NCI-H748 (cell line): ENCODE measurements at regions not wholly inside any gene's neighbourhood (a gene's known extent, or its start where the extent isn't known, plus 50 kb on each side); places are given as distances from the start of the nearest gene placed in this dataset.

Experiments
- DNase-seq: peaks from one replicate; lab custom pipeline; 2025; ENCODE audit not compliant: unreplicated experiment; lab: John Stamatoyannopoulos, UW

DNA sequence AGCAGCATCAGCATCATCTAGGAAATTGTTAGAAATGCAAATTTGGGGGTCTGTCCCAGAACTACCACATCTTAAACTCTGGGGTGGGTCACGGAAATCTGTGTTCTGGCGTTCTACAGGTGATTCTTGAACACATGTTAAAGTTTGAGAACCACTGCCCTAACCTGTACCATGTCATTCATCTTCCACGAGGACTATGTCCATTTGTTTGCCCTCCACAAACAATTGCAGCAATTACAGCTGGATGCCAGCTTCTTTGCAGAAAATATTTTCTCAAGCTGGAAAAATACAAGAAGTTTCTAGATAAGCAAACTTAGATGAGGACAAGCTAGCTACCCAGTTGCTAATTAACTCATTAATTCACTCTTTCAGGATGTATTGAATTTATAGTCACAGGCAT is 54.1 kb downstream of the MAFB start:
- DNase-seq: peak; percentile 7

DNA sequence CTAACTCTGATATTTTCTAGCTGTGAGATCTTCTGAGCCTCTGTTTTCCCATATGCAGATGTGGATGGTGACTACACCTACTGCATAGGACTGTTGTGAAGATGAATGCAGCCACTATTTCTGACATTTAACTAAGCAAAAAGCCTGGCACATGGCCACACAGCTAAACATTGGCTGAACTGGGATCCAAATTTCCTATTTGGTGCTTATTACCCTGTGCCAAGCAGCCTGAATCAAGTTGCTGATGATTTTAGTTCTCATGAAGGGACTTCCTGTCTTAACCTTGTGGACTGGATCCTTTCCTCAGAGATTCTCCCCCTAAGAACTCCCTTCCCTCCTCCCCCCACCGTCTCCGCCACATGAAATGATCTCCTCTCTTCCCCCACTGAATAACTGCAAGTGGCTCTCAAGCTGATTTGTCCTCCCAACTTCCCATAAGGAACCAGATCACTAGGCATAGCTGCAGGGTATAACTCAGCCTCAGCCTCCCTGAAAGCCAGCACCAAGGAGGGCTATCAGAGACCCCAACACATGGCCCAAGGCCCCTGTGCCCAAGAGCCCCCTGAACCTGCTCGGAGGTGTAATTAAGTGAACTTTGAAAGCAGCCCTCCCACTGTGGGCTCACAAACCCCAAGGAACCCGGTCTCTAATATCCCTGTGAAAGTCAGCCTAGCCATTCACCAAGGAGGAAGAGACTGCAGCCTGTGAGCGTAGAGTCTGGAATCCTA is 55.7 kb downstream of the MAFB start:
- peak; percentile 32 for DNase-seq

DNA sequence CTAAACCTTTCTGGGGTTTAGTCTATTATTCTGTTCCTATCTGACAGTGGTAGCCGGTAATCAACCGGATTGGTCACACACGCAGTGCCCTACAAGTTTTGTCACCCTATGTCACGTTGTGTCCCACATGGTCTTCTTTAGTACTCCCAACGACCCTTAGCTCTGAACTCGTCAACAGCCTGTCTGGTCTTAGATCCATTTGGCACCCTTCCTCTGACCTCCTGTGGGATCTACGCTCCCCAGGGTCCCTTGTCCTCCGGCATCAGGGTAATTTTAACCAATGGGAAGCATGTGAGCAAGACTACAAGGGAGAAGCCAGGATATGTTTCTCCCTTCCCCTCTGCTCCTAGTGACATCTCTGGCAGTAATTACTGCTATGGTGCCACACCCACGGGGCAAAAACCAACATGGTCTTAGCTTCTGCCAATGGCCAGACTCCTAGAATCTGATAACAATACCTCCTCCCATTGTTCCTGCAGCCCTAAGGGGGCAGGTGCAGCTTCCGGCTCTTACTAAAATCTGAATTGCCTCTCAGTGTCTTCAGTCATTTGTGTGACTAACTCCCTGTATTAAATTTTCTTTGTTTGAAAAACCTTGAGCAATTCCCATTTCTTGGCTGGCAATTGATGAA is 56.6 kb downstream of the MAFB start:
- peak; percentile 92 for DNase-seq

DNA sequence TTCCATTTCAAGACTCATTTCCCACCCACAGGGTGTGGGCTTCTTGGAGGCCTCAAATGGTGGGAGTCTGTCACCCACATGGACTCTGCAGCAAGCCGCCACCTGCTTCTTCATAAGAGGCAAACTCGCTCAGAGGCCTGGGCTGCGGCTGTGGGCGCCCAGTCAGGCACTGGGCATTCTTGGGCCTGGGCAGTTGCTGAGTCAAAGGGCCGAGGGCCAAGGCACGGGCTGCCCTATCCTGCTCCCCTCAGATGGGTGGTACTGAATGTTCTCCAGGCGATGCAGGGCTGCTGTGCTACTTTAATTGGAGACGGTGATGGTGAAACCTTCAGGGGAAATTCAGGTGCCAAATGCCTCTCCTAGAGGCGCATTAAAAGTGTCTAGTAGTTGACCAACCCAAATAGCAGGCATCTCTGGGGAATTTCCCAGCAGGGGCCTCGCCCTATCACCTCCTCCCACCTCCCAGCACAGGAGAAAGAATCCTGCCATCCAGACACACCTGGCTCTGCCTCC is 57.9 kb downstream of the MAFB start:
- DNase-seq: no peak

DNA sequence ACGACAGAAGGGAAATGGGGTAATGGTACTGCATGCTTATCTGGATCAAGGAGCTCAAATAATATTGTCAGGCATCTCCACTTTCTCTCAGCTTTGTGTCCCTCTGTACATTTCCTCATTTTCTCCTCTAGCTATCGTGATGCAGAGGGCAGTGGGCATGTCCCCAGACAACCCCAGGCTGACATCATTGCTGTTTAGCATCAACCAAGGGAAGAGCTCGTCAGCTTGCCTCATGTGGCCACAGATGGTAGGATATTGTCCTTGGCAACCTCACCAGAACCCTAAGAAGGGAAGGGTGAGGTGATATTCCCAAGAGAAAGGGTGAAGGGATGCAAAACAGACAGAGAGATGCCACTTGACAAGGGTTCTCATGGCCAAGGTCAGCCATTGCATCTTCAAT is 58.3 kb downstream of the MAFB start:
- no peak for DNase-seq

DNA sequence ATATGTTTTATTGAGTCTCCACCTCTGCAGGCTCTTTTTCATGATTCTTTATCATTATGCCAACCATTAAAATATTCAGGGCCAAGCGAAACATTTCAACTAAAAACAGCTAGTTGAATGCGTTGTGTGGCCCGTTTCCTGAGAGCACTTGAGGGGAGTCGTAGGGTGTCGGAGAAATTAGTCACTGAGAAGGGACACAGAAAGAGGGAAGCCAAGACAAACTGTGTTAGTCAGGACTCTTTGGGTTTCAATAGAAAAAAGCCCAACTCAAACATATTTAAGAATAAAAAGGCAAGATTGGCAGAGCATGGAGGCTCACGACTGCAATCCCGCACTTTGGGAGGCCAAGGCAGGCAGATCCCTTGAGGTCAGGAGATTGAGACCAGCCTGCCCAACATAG is 58.9 kb downstream of the MAFB start:
- DNase-seq: no peak

DNA sequence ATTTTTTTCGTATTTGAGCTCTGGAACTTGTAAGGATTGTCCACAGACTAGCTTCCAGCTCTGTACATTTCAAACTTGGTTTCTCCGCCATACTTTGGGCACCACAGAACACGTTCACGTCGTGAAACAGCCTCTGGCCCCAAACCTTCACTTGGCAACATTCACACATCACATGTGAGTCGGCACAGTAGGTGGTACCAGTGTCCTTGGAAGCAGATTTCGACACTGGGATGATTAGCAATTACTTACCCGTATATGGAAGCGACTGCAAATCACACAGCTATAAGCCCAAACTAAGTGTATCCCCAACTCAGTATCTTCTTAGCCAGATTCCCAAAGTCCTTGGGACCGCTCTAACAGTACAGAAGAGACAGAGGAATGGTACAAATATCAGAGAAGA is 60.2 kb downstream of the MAFB start:
- DNase-seq: peak; percentile 9

DNA sequence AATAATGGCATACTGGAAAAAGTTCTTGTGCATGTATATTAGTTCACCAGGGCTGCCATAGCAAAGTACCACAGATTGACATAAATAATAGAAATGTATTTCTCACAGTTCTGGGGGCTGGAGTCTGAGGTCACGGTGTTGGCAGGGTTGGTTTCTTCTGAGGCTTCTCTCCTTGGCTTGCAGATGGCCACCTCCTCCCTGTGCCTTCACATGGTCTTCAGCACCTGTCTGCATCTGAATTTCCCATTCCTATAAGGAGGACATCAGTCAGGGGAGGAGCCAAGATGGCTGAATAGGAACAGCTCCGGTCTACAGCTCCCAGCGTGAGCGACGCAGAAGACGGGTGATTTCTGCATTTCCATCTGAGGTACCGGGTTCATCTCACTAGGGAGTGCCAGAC is 70.0 kb downstream of the MAFB start:
- peak; percentile 68 for DNase-seq

DNA sequence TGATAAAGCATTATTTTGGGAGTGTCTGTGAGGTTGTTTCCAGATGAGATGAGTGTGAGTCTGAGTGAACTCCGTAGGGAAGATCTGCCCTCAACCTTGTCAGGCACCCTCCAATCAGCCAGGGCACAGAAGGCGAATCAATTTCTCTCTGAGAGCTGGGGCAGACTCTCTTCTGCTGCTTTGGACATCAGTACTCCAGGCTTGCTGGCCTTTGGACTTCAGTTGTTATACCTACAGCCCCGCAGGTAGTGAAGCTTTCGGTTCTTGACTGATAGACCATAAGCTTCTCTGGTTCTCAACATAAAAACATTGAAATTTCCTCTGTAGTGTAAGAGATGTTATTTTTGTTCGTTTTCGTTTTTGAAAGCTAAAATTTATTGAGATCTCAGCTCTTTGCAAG is 71.4 kb downstream of the MAFB start:
- DNase-seq: no peak

DNA sequence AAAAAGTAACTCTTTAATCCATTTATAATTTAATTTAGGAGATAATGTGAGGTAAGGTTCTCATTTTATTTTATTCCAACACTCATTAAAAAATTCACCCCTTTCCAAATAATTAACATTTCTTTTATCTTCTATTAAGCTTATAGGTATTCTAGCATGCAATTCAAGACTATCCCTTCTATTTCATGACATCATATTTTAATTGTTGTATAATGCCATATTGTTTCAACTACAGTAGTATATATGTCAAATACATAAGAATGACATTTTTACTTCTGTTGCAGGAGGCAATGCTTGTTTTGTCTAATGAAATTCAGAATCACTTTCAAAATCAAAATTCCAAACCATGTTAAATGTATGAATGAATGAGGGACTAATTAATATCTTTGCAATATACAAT is 76.2 kb downstream of the MAFB start:
- DNase-seq: no peak

DNA sequence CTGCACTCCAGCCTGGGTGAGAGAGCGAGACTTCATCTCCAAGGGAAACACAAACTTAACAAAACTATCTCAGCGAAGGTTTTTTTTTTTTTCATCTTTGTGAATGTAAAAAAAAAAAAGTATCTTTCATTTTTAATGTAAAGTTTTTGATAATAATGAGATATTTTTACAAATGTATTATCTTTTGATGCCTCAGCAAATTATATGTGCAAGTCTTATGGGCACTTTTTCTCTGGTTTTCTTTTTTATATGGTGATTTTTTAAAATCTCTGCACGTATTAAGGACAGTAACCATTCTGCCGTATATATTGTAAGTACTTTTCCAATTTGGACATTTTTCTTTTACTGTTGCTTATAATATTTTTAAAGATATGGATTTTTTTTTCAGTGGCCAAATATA is 76.8 kb downstream of the MAFB start:
- no peak for DNase-seq

DNA sequence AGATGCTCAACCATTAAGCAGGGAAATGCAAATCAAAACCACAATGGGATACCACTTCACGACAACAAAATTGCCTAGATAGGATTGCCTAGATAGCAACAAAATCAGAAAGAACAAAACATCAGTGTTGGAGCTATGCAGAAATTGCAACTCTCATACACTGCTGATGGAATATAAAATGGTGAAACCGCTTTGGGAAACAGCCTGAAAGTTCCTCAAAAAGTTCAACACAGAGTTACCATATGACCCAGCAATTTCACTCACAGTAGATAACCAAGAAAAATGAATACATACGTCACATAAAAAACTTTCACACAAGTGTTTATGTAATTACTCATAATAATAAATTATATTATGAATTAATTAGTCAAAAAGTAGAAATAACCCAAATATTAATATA is 78.3 kb downstream of the MAFB start:
- DNase-seq: no peak

DNA sequence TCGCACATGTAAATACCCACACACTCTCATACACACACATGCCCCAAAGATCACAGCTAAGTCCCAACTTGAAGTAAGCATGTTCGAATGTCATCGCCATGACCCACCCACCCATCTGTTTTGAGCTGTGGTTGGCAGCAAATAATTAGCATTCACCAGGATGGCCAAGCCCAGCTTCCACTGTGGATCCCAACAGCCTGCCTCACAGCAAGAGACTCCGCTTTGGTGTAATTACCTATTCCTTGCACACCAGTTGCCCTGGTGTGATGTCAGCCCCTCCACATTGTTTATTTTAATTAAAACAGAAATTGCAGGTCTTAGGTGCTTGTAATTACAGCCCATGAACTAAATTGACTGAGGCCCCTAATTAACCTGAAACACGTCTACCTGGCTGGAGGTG is 81.1 kb downstream of the MAFB start:
- DNase-seq: peak; percentile 53

DNA sequence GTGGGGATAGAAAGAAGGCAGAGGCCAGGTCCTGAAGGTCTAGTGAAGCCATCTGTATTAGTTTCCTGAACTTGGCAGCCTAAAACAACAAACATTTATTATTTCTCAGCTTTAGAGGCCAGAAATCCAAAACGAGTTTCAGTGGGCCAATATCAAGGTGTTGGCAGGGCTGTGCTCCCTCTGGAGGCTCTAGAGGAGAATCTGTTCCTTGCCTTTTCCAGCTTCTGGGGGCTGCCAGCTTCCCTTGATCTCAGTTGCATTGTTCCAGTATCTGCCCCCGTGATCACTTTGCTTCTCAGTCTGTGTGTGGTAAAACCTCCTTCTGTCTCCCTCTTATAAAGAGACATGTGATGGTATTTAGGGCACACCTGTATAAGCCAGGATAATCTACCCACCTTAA is 82.4 kb downstream of the MAFB start:
- DNase-seq: no peak

DNA sequence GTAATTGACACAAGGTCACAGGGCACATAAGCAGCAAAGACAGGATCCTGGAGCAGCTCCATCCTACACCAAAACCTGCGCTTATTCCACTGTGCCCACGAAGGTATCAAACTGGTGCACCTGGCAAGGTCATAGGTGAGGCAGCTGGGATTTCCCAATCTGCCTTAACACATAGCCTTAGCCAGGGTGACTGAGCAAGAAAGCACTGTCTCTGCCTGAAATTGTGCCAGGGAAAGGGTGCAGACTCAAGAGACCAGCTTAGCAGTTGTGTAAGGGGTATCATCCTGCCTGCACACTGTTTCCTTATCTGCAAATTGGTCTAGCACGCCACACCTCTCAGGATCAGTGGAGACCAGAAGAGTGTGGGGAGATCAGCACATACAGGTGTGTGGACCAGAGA is 82.8 kb downstream of the MAFB start:
- no peak for DNase-seq

DNA sequence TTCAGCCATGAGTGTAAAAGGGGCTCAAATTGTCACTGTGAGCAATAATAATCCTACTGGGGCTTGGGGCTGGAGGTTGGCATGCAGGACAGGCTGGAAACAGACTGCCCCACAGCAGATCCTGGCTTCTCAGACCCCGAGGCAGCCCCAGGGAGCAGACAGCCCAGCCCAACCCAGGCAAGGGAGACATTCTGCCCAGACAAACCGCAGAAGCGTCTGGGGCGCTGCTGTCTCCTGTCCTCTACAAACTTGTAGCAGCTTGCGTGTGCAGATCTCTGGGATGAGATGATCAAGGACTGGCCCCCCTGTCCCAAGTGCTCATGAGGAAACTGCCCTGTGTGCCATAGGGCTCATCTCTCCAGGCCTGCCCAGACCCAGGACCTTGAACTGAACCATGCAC is 84.6 kb downstream of the MAFB start:
- DNase-seq: no peak

DNA sequence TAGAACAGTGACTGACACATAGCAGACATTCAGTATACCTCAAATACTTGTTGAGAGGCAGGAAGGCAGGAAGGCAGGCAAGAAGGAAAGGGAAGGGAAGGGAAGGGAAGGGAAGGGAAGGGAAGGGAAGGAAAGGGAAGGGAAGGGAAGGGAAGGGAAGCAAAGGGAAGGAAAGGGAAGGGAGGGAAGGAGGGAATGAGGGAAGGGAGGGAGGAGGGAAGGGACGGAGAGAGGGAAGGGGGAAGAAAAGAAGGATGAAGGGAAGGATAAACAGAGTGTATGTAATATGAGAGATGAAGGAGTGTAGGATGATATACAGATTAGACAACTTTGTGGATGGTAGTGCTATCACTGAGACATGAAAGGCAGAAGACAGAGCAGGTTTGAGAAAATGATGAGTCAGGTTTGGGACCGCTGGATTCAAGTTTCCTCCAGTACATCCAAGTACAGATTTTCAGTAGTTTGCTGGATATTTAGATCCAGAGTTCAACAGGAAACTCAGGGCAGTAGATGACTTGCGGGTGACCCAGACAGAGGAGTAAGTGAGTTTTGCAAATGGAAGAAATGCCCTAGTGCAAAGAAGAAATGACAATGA is 85.9 kb downstream of the MAFB start:
- DNase-seq: no peak

DNA sequence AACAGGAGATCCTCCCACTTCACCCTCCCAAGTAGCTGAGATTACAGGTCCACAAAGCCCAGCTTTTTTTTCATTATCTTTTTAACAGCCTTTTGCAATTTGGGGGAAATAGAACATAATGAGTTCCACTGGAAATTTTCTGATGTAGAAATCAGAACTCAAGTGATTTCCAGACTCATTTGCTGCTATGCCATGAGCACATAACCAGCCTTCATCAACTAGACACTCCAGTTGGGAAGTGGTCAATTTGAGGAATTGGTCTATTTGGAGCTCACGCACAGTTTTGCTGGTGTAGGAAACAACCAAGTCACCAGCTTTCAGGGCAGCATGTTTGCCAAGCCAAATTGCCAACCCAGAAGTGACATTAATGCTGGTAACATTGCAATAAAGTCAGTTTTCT is 86.7 kb downstream of the MAFB start:
- no peak for DNase-seq

DNA sequence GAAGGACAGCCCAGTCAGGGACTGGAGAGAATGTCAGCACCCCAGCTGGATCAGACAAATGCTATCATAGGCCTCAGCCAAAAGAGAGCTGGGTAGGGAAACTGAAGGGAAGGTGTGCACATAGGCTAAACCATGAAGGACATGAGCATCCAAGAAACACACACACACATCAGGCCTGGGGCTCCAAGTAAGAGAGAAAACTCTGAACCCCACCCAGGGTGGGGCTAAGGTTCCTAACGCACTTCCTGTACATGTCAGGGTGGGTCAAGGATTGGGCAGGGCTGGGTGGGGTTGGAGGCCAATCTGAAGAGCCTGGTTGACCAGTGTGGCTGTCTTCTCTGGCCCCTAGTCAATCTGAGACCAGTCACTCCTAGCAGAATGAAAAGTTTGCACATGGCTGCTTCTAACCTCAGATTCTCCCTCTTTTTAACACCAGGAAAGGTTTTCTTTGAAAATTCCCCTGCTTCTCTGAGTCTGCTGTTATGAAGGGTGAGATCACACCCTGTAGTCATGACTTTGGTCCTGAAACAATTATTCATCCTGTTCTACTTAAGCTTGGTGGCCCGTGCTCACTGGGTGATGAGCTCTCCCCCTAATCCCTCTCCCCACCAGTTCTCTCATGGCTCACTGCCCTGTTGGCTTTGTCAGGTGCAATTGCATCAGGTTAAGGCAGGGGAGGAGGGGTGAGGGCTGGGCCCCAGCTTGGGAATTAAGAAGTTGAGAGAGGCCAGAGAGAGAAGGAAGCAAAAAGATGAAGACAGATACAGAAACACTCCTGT is 88.4 kb downstream of the MAFB start:
- no peak for DNase-seq

DNA sequence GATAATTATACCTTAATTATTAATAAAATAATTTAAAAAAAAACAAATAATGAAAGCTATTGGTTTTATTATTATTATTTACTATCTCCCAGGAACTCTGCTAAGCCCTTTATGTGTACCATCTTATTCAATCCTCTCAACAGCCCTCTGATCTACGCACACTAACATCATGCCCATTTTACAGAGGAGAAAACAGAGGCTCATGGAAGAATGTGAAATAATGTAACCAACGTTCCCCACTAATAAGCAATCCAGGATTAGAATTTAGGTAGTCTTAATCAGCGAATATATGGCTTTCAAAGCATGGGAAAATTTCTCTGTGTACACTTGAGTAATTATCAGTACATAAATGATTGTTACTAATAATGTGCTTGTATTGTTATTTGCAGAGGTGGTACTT is 89.0 kb downstream of the MAFB start:
- no peak for DNase-seq

DNA sequence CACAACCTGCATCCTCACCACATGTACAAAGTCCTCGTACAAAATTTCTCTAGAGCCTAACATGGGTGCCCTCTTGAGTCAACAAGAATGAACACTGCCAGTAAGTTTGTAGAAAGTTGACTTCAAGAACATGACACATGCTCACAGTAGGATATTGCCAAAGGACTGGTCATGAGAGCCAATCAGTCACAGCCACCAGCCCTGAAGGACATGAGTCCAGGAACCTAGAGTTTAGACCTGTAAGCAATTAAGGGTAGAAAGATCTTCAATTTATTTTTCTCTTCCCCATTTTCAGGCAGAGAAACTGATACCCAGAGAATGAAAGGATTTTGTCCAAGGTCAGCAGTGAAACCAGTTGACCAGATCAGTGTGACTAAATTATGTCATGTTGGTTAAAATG is 96.1 kb downstream of the MAFB start:
- no peak for DNase-seq

DNA sequence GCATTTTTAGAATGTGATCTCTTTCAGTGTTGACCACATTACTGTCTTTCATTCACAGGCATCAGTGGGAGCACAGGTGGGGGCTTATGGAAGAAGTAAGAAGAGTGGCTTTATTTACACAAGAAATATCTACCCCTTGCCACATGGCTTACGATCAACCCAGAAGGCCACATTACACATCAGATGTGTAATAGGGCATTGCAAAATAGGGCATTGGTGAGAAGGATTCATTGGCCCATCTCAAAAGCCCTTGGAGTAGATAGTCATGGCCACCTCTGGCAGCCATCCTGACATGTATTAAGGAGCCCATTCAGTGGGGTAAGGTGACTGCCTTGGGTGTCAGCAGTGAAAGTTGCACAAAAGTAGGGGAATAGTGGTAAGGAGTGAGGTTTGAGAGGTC is 97.5 kb downstream of the MAFB start:
- no peak for DNase-seq
